GM21723 (cell line): ENCODE measurements at regions not wholly inside any gene's neighbourhood (a gene's known extent, or its start where the extent isn't known, plus 50 kb on each side); places are given as distances from the start of the nearest gene placed in this dataset.
"Not testable (repeated sequence)": the region's sequence is repeated elsewhere in the genome, so short reads cannot be mapped to it uniquely, and the experiment has no call there.

Source experiments
- ATAC-seq: cut with Tn5 transposase; IDR thresholded peaks from one replicate; pipeline ENCODE4 v1.9.1; 2021; ENCODE audit warnings: mild to moderate bottlenecking, moderate library complexity; ENCODE audit not compliant: unreplicated experiment

- no peak for ATAC-seq
Measured at GRCh38 chr7:46606761-46607160, 685.7 kb upstream of the IGFBP3 start.

GRCh38 chr7:46604241-46604661 is 683.2 kb upstream of the IGFBP3 start:
- ATAC-seq: no peak

DNA sequence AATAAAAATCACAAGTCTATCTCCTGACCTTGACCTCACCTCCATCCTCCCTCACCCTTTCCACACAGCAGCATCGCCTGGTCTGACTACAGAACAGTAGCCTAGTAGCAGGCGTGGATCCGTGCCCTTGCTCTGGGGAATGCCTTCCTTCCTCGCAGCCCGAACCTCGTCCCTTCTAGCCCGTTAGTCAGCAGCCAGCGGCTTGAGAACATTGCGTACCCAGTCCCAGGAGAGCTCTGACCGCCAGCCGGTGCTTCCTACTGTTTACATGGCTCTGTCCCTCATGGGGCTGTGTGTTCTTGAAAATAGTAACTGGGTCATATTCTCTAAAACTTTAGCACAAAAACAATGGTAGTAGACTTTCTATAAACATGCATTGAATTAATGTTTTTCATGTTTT is 682.7 kb upstream of the IGFBP3 start:
- ATAC-seq: no peak

DNA sequence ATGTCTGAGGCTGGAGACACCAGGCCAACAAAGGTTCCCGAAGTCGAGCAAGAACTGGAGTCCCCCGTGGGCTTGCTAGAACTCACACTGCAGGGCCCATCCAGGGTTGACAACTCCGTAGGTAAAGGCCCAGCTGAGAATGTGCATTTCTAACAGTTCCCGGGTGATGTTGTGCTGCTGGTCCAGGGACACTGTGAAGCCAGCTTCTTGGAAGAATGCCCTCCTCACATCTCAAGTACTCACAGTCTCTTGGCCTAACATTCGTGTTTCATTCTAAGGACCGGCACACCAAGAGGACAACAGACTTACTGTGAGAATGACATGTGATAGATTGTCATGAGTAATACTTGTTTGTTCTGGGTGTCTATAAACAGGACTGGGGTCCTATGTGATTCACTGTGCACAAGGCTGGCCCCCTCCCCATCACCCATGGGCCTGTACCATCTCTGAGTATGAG is 682.3 kb upstream of the IGFBP3 start:
- no peak for ATAC-seq

DNA sequence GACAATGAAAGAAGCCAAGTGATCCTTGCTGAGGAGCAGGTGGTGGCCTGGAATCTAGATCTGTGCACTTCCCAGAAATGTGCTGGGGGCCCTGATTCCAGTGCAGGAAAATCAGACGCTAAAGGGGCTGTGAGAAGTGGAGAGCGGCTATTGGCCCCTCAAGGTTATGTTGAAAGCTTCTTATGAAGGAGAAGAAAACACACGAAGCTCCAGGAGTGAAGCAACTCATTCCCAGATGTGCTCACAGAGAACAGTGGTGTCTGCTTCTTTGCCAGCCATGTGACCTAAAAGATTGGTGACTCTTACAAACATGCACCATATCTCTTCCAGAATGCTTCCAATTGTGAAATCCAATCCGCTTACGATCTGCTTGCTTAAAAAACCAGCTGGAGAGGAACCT is 679.3 kb upstream of the IGFBP3 start:
- no peak for ATAC-seq

DNA sequence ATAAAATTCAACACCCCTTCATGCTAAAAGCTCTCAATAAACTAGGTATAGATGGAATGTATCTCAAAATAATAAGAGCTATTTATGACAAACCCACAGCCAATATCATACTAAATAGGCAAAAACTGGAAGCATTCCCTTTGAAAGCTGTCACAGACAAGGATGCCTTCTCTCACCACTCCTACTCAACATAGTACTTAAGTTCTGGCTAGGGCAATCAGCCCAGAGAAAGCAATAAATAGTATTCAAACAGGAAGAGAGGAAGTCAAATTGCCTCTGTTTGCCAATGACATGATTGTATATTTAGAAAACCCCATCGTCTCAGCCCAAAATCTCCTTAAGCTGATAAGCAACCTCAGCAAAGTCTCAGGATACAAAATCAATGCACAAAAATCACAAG is 673.8 kb upstream of the IGFBP3 start:
- not testable (repeated sequence) for ATAC-seq

- ATAC-seq: not testable (repeated sequence)
Measured at GRCh38 chr7:46590918-46591905, 670.1 kb upstream of the IGFBP3 start.

DNA sequence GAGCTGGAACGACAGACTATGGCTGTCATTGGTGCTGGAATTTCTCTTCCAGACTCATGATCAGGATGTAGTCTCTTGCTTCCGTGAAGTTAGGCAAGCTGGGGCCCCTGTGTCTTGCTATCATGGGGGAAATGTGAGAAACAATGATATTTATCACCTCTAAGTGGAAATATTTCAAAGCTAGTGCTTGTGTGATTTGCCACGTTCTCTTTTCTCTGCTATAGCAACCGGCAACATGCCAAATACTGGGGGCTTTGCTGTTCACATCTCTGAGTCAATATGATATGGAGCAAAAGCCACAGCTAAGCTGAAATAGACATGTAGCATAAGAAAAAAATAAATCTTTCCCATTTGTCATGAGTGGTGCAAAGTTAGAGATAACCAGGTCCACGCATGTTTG is 668.2 kb upstream of the IGFBP3 start:
- no peak for ATAC-seq

DNA sequence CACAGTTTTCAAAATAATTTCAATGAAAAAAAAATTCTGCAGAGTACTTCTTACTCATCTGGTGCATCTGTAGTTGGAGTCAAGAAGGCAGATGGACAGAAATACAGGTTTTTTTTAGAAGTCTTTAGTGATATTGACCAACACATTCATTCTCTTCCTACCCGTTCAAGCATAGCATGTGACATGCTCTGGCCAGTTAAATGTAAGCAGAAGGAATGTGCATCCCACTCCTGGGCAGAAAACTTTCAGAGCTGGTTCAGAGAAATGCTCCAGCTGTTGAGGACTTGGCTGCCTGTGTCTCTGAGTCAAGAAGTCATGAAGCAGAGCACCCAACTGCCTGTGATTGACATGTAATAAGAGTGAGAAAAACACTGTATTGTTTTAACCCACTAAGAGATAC is 665.3 kb upstream of the IGFBP3 start:
- ATAC-seq: no peak

- no peak for ATAC-seq
Measured at GRCh38 chr7:46583656-46584055, 662.6 kb upstream of the IGFBP3 start.

- ATAC-seq: no peak
Measured at GRCh38 chr7:46581268-46581667, 660.2 kb upstream of the IGFBP3 start.

DNA sequence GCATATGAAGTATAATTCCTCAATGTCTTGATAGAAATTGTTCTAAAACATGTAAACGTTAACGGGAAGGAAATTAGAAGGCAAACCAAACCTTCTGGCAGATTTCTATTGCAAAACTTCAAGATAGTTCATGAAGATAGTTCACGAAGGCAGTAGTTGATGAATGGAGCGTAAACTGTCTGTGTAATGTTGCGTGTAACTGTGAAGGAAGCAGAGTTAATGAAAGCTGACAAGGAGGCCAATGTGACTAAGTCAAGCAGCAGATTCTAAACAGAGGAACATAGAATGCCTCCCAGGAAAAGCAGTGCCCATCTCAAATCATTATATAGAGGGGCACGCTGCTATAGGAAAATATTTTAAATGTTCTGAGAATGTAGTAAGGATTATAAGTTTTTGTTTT is 659.7 kb upstream of the IGFBP3 start:
- ATAC-seq: no peak

GRCh38 chr7:46577394-46577793 is 656.3 kb upstream of the IGFBP3 start:
- no peak for ATAC-seq

DNA sequence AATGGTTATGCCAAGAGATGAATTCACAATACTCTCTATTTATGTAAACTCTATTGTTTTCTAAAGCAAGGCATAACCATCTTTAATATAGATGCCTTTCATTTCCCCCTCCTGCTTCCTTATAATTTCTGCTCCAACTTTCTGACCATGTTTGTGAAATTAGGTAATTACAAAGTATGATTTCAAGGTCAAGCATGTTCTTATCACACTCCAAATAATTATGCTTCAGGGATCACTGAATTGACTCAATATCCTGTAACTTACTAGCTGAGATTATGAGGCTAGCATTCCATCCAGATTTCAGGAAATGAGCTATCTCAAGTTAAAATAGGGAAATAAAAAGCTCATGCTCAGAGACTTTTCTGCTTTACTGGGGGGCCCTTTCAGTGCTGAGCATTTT is 655.9 kb upstream of the IGFBP3 start:
- no peak for ATAC-seq

DNA sequence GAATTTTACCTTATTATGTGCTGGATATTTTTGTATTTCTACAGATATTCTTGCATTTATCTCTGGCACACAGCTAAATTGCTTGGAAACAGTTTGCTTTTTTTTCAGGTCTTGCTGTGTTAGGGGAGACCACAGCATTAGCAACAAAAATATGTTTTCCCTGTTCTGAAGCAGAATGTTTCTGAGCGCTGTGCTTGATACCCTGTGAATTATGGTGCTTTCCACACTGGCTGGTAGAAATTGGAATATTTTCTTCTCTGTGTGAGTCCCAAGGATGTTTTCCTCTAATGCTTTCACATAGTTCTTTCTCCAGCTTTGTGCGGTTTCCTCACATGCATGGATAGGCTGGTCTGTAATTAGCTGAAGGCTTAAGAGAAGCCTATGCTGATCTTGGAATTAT is 651.6 kb upstream of the IGFBP3 start:
- ATAC-seq: no peak

DNA sequence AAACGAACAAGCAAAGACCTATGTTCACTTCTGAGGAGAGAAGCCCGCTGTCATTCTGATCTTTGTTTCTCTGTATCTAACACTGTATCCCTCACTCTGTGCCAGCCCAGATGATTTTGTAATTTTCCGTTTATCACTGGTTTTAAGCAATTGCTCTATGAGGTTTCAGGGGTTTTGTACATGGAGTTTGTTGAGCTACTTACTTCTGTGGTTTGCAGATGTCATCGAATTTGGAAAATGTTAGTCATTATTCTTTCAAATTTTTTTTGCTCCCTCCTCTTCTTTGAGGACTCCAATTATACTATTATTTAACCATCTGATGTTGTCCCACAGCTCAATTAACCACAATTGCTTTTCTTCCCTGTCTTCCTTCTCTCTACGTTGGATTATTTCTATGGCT is 650.9 kb upstream of the IGFBP3 start:
- ATAC-seq: no peak

GRCh38 chr7:46569133-46569465 is 648.0 kb upstream of the IGFBP3 start:
- no peak for ATAC-seq

DNA sequence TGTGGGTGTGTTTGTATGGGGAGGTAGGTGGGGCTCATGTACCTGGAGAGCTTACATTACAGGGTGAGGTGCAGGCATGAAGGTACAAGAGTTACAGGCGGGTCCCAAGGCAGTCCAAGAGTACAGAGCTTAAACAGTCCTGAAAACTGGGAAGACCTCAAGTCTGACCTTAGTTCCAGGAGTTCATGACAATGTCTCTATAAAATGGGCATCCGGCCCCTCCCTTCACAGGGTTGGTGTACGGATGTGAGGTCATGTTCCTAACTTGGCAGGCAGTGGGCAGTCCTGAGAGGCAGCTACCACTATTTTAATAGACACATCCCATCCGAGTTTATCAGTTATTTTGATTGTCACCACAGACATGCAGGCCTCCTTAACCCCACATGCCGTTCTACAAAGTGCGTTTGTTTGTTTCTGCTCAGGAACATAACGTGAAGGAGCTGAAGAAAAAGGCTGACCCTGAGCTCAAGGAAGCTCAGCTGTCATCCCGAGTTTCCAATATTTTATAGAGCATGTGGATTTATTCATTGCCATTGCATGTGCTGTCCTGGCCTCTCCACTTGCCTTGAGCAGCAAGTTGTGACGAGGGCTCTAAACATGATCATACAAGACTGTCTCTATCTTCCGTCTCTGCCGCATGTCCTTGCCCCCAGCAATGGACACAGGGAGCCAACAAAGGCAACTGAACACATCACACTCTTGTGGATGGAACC is 647.5 kb upstream of the IGFBP3 start:
- ATAC-seq: no peak

DNA sequence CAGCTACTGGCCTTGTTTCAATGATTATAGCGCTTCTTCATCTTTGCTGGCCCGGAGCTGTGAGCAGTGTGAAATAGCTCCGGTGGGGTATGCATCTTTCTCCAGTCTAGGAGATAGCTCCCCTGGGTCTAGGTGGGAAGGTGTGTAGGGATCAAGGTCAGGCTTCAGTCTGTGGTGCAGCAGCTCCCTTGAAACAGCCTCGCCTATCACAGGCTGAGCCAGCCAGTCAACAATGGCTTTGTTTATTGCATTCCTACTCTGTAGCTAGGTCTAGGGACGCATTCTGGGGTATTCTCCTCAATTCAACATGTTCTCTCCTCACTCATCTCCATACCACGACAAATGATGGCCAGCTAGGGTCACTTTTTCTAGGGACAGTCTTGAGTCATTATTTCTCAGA is 646.8 kb upstream of the IGFBP3 start:
- no peak for ATAC-seq

GRCh38 chr7:46566097-46566774 is 645.2 kb upstream of the IGFBP3 start:
- ATAC-seq: no peak

DNA sequence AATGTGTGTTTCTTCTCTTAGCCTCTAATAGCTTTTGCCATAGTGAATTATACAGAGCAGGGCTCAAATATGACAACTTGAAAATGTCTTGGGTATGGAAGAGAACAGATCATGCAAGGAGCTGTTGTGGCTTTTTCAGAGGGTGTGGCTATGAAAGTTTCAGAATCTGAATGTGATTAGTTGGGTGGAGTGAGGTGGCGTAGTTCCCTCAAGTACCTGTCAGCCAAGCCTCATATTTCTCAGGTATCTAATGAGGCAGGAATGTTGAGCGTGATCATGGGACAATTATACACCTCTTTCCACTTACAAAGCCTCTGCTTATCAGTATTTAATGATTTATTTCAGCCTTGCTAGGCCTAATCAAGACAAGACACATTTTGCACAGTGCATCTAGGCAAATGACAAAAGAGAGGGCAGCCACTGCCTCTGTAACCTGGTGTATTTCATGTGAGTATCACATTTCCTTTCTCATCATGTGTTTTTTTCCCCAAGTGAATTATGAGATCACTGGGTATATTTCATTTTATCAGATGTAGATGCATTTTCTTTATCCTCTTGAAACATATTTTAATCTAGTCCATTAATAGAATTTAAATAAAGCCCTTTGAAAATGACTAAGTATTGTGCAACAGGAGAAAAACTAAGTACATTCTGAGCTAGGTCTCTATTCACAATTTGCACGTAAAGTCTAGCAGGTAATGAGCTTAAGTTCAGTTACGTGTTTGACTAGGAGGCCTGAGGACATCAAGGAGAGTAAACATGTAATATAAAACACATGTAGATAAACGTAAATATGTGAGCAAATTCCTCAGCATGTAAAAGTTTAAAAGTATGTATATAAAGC is 644.4 kb upstream of the IGFBP3 start:
- ATAC-seq: no peak
